Activated CD4-positive, alpha-beta memory T cell treated with anti-CD3 and anti-CD28 coated beads for 36 hours (primary cell): ENCODE measurements at regions not wholly inside any gene's neighbourhood (a gene's known extent, or its start where the extent isn't known, plus 50 kb on each side); places are given as distances from the start of the nearest gene placed in this dataset.

Experiments
- CTCF ChIA-PET: fragments of 350-600 bp; sonication (Branson Sonifier 250); formaldehyde crosslinking; loops from one replicate; lab custom pipeline; 2021; ENCODE audit warnings: antibody characterized with exemption, inconsistent platforms; lab: Charles Lee
- POLR2A ChIA-PET: fragments of 350-600 bp; sonication (Branson Sonifier 250); formaldehyde crosslinking; loops from one replicate; lab custom pipeline; 2021; ENCODE audit warnings: antibody characterized with exemption; lab: Charles Lee
- DNase-seq: peaks from one replicate; pipeline ENCODE4 v3.0.0-alpha.2; 2020
- H3K27ac Mint-ChIP-seq: one replicate; pipeline ENCODE4 v1.8.0; 2021; ENCODE audit warnings: mixed read lengths
- H3K27me3 Mint-ChIP-seq: one replicate; pipeline ENCODE4 v1.8.0; 2021; ENCODE audit warnings: mixed read lengths
- H3K36me3 Mint-ChIP-seq: one replicate; pipeline ENCODE4 v1.8.0; 2021; ENCODE audit warnings: mixed read lengths
- H3K4me1 Mint-ChIP-seq: one replicate; pipeline ENCODE4 v1.8.0; 2021; ENCODE audit warnings: low read depth, mixed read lengths
- H3K4me3 Mint-ChIP-seq: one replicate; pipeline ENCODE4 v1.8.0; 2021; ENCODE audit warnings: mild to moderate bottlenecking, mixed read lengths
- H3K9me3 Mint-ChIP-seq: one replicate; pipeline ENCODE4 v1.8.0; 2021; ENCODE audit warnings: mixed read lengths
- intact Hi-C: fragments of 100-400 bp; cut with micrococcal nuclease; formaldehyde crosslinking; loops from one replicate; pipeline ENCODE4 v1.15.1; 2023

- POLR2A ChIA-PET: no interaction called here
- intact Hi-C loops: no loop called here
- Mint-ChIP-seq H3K9me3 (no peaks in the 10 kb centered on the region), H3K27ac (no peak overlapping the region), H3K4me1 (peaks cover 15% of the 10 kb centered on the region), H3K36me3 (no peaks in the 10 kb centered on the region), H3K4me3 (no peak overlapping the region), H3K27me3 (no peaks in the 10 kb centered on the region)
- no peak for DNase-seq
- CTCF ChIA-PET: no interaction called here
Measured at GRCh38 chr14:98368916-98369315, 903.1 kb downstream of the BCL11B start.

- Mint-ChIP-seq H3K4me1 (peaks cover 15% of the 10 kb centered on the region), H3K9me3 (no peaks in the 10 kb centered on the region), H3K27ac (no peak overlapping the region), H3K4me3 (no peak overlapping the region), H3K27me3 (no peaks in the 10 kb centered on the region), H3K36me3 (no peaks in the 10 kb centered on the region)
- intact Hi-C loops: no loop called here
- DNase-seq: no peak
- POLR2A ChIA-PET: no interaction called here
- CTCF ChIA-PET: interaction anchor here (0.6 kb wide), 1 partner anchor 231 kb away, joined by 3 read pairs; no protein-coding TSS in a partner anchor
Measured at GRCh38 chr14:98369344-98369743, 902.7 kb downstream of the BCL11B start.

GRCh38 chr14:98370352-98370751 is 901.6 kb downstream of the BCL11B start:
- no peak overlapping the region for H3K27ac Mint-ChIP-seq
- intact Hi-C loops: no loop called here
- peaks cover 15% of the 10 kb centered on the region for H3K4me1 Mint-ChIP-seq
- no peaks in the 10 kb centered on the region for H3K36me3 Mint-ChIP-seq
- POLR2A ChIA-PET: no interaction called here
- DNase-seq: no peak
- no peaks in the 10 kb centered on the region for H3K27me3 Mint-ChIP-seq
- no peaks in the 10 kb centered on the region for H3K9me3 Mint-ChIP-seq
- H3K4me3 Mint-ChIP-seq: no peak overlapping the region
- CTCF ChIA-PET: no interaction called here

GRCh38 chr14:98371141-98371540 is 900.9 kb downstream of the BCL11B start:
- no peak for DNase-seq
- intact Hi-C loops: no loop called here
- POLR2A ChIA-PET: no interaction called here
- Mint-ChIP-seq H3K27ac (no peak overlapping the region), H3K9me3 (no peaks in the 10 kb centered on the region), H3K4me1 (peaks cover 15% of the 10 kb centered on the region), H3K36me3 (no peaks in the 10 kb centered on the region), H3K4me3 (no peak overlapping the region), H3K27me3 (no peaks in the 10 kb centered on the region)
- CTCF ChIA-PET: no interaction called here

GRCh38 chr14:98374136-98374535 is 897.9 kb downstream of the BCL11B start:
- CTCF ChIA-PET: interaction anchor here (0.6 kb wide), 1 partner anchor 424 kb away, joined by 3 read pairs; no protein-coding TSS in a partner anchor
- H3K36me3 Mint-ChIP-seq: no peaks in the 10 kb centered on the region
- no peak overlapping the region for H3K4me3 Mint-ChIP-seq
- no peak for DNase-seq
- H3K9me3 Mint-ChIP-seq: no peaks in the 10 kb centered on the region
- intact Hi-C loops: no loop called here
- H3K4me1 Mint-ChIP-seq: peaks cover 3% of the 10 kb centered on the region
- H3K27ac Mint-ChIP-seq: no peak overlapping the region
- no peaks in the 10 kb centered on the region for H3K27me3 Mint-ChIP-seq
- POLR2A ChIA-PET: no interaction called here

- Mint-ChIP-seq H3K9me3 (no peaks in the 10 kb centered on the region), H3K27me3 (no peaks in the 10 kb centered on the region), H3K4me1 (no peaks in the 10 kb centered on the region), H3K4me3 (no peak overlapping the region), H3K36me3 (peaks cover 3% of the 10 kb centered on the region), H3K27ac (no peak overlapping the region)
- POLR2A ChIA-PET: no interaction called here
- intact Hi-C loops: no loop called here
- CTCF ChIA-PET: no interaction called here
- no peak for DNase-seq
Measured at GRCh38 chr14:98375566-98375965, 896.4 kb downstream of the BCL11B start.

- Mint-ChIP-seq H3K36me3 (peaks cover 3% of the 10 kb centered on the region), H3K4me1 (no peaks in the 10 kb centered on the region), H3K9me3 (no peaks in the 10 kb centered on the region), H3K27me3 (no peaks in the 10 kb centered on the region), H3K27ac (no peak overlapping the region), H3K4me3 (no peak overlapping the region)
- ChIA-PET CTCF (no interaction called here), POLR2A (no interaction called here)
- no peak for DNase-seq
- intact Hi-C loops: no loop called here
Measured at GRCh38 chr14:98379830-98380229, 892.2 kb downstream of the BCL11B start.

GRCh38 chr14:98382662-98383061 is 889.3 kb downstream of the BCL11B start:
- H3K27ac Mint-ChIP-seq: no peak overlapping the region
- ChIA-PET CTCF (no interaction called here), POLR2A (no interaction called here)
- no peak for DNase-seq
- no peaks in the 10 kb centered on the region for H3K4me1 Mint-ChIP-seq
- intact Hi-C loops: no loop called here
- H3K27me3 Mint-ChIP-seq: no peaks in the 10 kb centered on the region
- H3K9me3 Mint-ChIP-seq: no peaks in the 10 kb centered on the region
- H3K36me3 Mint-ChIP-seq: peaks cover 3% of the 10 kb centered on the region
- no peak overlapping the region for H3K4me3 Mint-ChIP-seq

- Mint-ChIP-seq H3K4me1 (no peaks in the 10 kb centered on the region), H3K27ac (no peak overlapping the region), H3K9me3 (no peaks in the 10 kb centered on the region), H3K4me3 (no peak overlapping the region), H3K27me3 (no peaks in the 10 kb centered on the region), H3K36me3 (no peaks in the 10 kb centered on the region)
- intact Hi-C loops: no loop called here
- ChIA-PET CTCF (no interaction called here), POLR2A (no interaction called here)
- DNase-seq: no peak
Measured at GRCh38 chr14:98385851-98386250, 886.1 kb downstream of the BCL11B start.

GRCh38 chr14:98391061-98391460 is 880.9 kb downstream of the BCL11B start:
- Mint-ChIP-seq H3K27ac (no peak overlapping the region), H3K27me3 (no peaks in the 10 kb centered on the region), H3K36me3 (no peaks in the 10 kb centered on the region), H3K4me3 (no peak overlapping the region), H3K9me3 (no peaks in the 10 kb centered on the region), H3K4me1 (no peaks in the 10 kb centered on the region)
- intact Hi-C loops: no loop called here
- ChIA-PET CTCF (no interaction called here), POLR2A (no interaction called here)
- no peak for DNase-seq

GRCh38 chr14:98393527-98393926 is 878.5 kb downstream of the BCL11B start:
- Mint-ChIP-seq H3K27me3 (no peaks in the 10 kb centered on the region), H3K36me3 (no peaks in the 10 kb centered on the region), H3K9me3 (no peaks in the 10 kb centered on the region), H3K4me1 (no peaks in the 10 kb centered on the region), H3K27ac (no peak overlapping the region), H3K4me3 (no peak overlapping the region)
- no peak for DNase-seq
- POLR2A ChIA-PET: no interaction called here
- intact Hi-C loops: no loop called here
- CTCF ChIA-PET: no interaction called here

- Mint-ChIP-seq H3K27ac (no peak overlapping the region), H3K4me3 (no peak overlapping the region), H3K36me3 (no peaks in the 10 kb centered on the region), H3K4me1 (peaks cover 12% of the 10 kb centered on the region), H3K27me3 (no peaks in the 10 kb centered on the region), H3K9me3 (no peaks in the 10 kb centered on the region)
- DNase-seq: no peak
- ChIA-PET CTCF (interaction anchor here (0.6 kb wide), 1 partner anchor 1245 kb away, joined by 3 read pairs; no protein-coding TSS in a partner anchor), POLR2A (no interaction called here)
- intact Hi-C loops: no loop called here
Measured at GRCh38 chr14:98404811-98405210, 867.2 kb downstream of the BCL11B start.

GRCh38 chr14:98408024-98408555 is 863.9 kb downstream of the BCL11B start:
- Mint-ChIP-seq H3K27ac (no peak overlapping the region), H3K9me3 (no peaks in the 10 kb centered on the region), H3K27me3 (no peaks in the 10 kb centered on the region), H3K4me1 (peaks cover 14% of the 10 kb centered on the region), H3K4me3 (no peak overlapping the region), H3K36me3 (no peaks in the 10 kb centered on the region)
- ChIA-PET CTCF (no interaction called here), POLR2A (no interaction called here)
- intact Hi-C loops: no loop called here
- DNase-seq: no peak
